Kidney epithelial cell (primary cell): ENCODE measurements at regions not wholly inside any gene's neighbourhood (a gene's known extent, or its start where the extent isn't known, plus 50 kb on each side); places are given as distances from the start of the nearest gene placed in this dataset.

ENCODE experiments used
- DNase-seq: peaks from one replicate; pipeline ENCODE4 v3.0.0-alpha.2; 2010; ENCODE audit warnings: low read depth
- H3K27me3 ChIP-seq: 2 replicates; pipeline ENCODE4 v1.6.0; 2011; ENCODE audit warnings: low read length; ENCODE audit not compliant: control insufficient read depth, insufficient read depth
- H3K36me3 ChIP-seq: 2 replicates; pipeline ENCODE4 v1.5.1; 2011; ENCODE audit warnings: low read length; ENCODE audit not compliant: control insufficient read depth, insufficient read depth
- H3K4me3 ChIP-seq: 2 replicates; pipeline ENCODE4 v1.5.1; 2011; ENCODE audit warnings: low read depth, mild to moderate bottlenecking, control low read depth, low read length
- CTCF ChIP-seq: IDR thresholded peaks from 2 replicates; pipeline ENCODE4 v1.5.1; 2011; ENCODE audit warnings: mild to moderate bottlenecking, moderate library complexity, low read length, control low read depth, inconsistent platforms; ENCODE audit not compliant: insufficient read depth, poor library complexity, severe bottlenecking

GRCh38 chr19:31730270-31730669 lies 381.0 kb upstream of the TSHZ3 start:
- no peak for DNase-seq
- TF ChIP-seq CTCF = no peak
- no peaks in the 10 kb centered on the region for H3K36me3 ChIP-seq
- no peak overlapping the region for H3K4me3 ChIP-seq
- H3K27me3 ChIP-seq = no peaks in the 10 kb centered on the region

GRCh38 chr19:31733591-31733990 lies 384.4 kb upstream of the TSHZ3 start:
- no peak overlapping the region for H3K4me3 ChIP-seq
- TF ChIP-seq CTCF = no peak
- no peaks in the 10 kb centered on the region for H3K27me3 ChIP-seq
- no peaks in the 10 kb centered on the region for H3K36me3 ChIP-seq
- no peak for DNase-seq

- no peak overlapping the region for H3K4me3 ChIP-seq
- H3K36me3 ChIP-seq = no peaks in the 10 kb centered on the region
- no peak for DNase-seq
- H3K27me3 ChIP-seq = no peaks in the 10 kb centered on the region
- no peak for TF ChIP-seq CTCF
Observed at GRCh38 chr19:31742249-31742648, 393.0 kb upstream of the TSHZ3 start.

- no peak for TF ChIP-seq CTCF
- no peak for DNase-seq
Observed at GRCh38 chr19:31745731-31746130, 396.5 kb upstream of the TSHZ3 start.

GRCh38 chr19:31749231-31749630 lies 400.0 kb upstream of the TSHZ3 start:
- Histone ChIP-seq H3K27me3 (no peaks in the 10 kb centered on the region), H3K4me3 (no peak overlapping the region), H3K36me3 (no peaks in the 10 kb centered on the region)
- TF ChIP-seq CTCF = no peak
- no peak for DNase-seq

More at GRCh38 chr19:31745731-31746130, 396.5 kb upstream of the TSHZ3 start:
- H3K4me3 ChIP-seq = no peak overlapping the region
- H3K27me3 ChIP-seq = no peaks in the 10 kb centered on the region
- no peaks in the 10 kb centered on the region for H3K36me3 ChIP-seq

GRCh38 chr19:31759359-31759758 lies 410.1 kb upstream of the TSHZ3 start:
- Histone ChIP-seq H3K36me3 (no peaks in the 10 kb centered on the region), H3K4me3 (no peak overlapping the region), H3K27me3 (no peaks in the 10 kb centered on the region)
- TF ChIP-seq CTCF = no peak
- no peak for DNase-seq
